ENCODE measurements at regions not wholly inside any gene's neighbourhood (a gene's known extent, or its start where the extent isn't known, plus 50 kb on each side); places are given as distances from the start of the nearest gene placed in this dataset.

DNA sequence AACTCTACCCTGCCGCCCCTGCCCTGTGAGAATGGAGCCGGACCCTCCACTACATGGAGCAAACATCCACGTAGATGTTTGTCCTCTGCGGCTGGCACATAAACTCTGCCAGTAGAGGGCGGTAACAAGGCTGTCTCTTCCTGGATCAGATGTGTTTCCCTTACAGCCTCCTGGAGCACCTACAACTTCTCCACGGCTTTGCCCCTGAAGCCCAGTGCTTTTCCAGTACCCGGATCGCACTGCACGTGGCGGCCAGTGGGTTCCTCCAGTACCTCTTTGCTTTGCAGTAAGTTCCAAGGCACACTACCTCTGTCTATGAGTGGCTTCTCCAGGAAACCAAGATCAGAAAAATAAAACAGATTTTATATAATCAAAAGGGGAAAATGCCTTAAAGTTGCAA, 651.3 kb downstream of the DCDC2C start:
- Histone ChIP-seq H3K4me1 (ENCODE audit: insufficient read depth, low read length) (no peaks in the 10 kb centered on the region), H3K27me3 (ENCODE audit: insufficient read depth, low read length) (no peaks in the 10 kb centered on the region), H3K4me2 (ENCODE audit: insufficient read depth, low read length) (no peak overlapping the region), H4K20me1 (ENCODE audit: insufficient read depth, low read length) (no peaks in the 10 kb centered on the region), H3K79me2 (ENCODE audit: insufficient read depth, low read length) (no peaks in the 10 kb centered on the region), H3K4me3 (ENCODE audit: insufficient read depth, low read length) (no peak overlapping the region), H2AFZ (ENCODE audit: low read length) (no peak overlapping the region), H3K9me3 (ENCODE audit: low read depth, low read length) (no peaks in the 10 kb centered on the region), H3K36me3 (ENCODE audit: insufficient read depth, low read length) (no peaks in the 10 kb centered on the region), H3K27ac (ENCODE audit: low read depth, low read length) (no peak overlapping the region)
- DNase-seq (ENCODE audit: insufficient read length, low spot score, missing footprints) = no peak
- TF ChIP-seq, protein P1, sequence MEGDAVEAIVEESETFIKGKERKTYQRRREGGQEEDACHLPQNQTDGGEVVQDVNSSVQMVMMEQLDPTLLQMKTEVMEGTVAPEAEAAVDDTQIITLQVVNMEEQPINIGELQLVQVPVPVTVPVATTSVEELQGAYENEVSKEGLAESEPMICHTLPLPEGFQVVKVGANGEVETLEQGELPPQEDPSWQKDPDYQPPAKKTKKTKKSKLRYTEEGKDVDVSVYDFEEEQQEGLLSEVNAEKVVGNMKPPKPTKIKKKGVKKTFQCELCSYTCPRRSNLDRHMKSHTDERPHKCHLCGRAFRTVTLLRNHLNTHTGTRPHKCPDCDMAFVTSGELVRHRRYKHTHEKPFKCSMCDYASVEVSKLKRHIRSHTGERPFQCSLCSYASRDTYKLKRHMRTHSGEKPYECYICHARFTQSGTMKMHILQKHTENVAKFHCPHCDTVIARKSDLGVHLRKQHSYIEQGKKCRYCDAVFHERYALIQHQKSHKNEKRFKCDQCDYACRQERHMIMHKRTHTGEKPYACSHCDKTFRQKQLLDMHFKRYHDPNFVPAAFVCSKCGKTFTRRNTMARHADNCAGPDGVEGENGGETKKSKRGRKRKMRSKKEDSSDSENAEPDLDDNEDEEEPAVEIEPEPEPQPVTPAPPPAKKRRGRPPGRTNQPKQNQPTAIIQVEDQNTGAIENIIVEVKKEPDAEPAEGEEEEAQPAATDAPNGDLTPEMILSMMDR (IDR thresholded peaks at IDR 0.05; ENCODE audit: extremely low read depth, low read depth, low read length) = no peak

DNA sequence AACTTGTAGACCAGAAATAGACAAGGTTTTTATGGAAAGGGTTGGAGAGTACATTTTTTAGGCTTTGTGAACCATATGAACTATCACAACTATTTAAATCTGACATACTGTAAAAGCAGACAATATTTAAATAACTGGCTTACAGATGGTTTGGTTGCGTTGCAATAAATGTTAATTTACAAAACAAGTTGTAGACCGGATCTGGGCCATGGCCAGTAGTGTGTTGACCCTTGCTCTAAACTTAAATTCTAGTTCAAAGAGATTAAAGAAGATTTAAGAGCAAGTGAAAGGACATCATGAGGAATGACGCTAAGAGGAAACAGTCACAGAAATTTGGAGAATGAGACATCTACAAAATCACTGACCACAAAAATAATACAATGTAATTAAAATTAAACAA, 652.7 kb downstream of the DCDC2C start:
- Histone ChIP-seq H3K4me3 (ENCODE audit: insufficient read depth, low read length) (no peak overlapping the region), H3K27ac (ENCODE audit: low read depth, low read length) (no peak overlapping the region), H2AFZ (ENCODE audit: low read length) (no peak overlapping the region), H3K4me2 (ENCODE audit: insufficient read depth, low read length) (no peak overlapping the region), H3K27me3 (ENCODE audit: insufficient read depth, low read length) (no peaks in the 10 kb centered on the region), H3K4me1 (ENCODE audit: insufficient read depth, low read length) (no peaks in the 10 kb centered on the region), H4K20me1 (ENCODE audit: insufficient read depth, low read length) (no peaks in the 10 kb centered on the region), H3K36me3 (ENCODE audit: insufficient read depth, low read length) (no peaks in the 10 kb centered on the region), H3K9me3 (ENCODE audit: low read depth, low read length) (no peaks in the 10 kb centered on the region), H3K79me2 (ENCODE audit: insufficient read depth, low read length) (no peaks in the 10 kb centered on the region)
- no peak for DNase-seq (ENCODE audit: insufficient read length, low spot score, missing footprints)
- TF ChIP-seq, protein P1 (IDR thresholded peaks at IDR 0.05; ENCODE audit: extremely low read depth, low read depth, low read length) = no peak

DNA sequence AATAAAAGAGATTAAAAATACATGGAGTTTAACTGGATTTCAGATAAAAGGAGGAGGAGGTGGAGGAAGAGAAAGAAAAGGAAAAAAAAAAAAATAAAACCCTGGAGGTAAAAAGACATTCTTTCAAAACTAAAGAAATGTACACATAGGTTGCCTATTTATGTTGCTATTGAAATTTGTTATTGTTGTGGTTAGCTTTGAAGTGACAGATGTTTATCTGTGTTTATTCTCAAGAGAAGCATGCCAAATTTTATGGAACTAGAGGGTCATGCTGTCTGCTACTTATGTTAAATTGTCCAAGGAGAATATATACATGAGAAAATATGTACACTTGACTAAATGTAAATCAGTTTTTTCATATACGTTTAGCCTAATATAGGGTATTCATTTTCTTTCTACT, 653.2 kb downstream of the DCDC2C start:
- Histone ChIP-seq H3K4me2 (ENCODE audit: insufficient read depth, low read length) (no peak overlapping the region), H2AFZ (ENCODE audit: low read length) (no peak overlapping the region), H3K4me3 (ENCODE audit: insufficient read depth, low read length) (no peak overlapping the region), H3K4me1 (ENCODE audit: insufficient read depth, low read length) (no peaks in the 10 kb centered on the region), H3K27ac (ENCODE audit: low read depth, low read length) (no peak overlapping the region), H3K27me3 (ENCODE audit: insufficient read depth, low read length) (no peaks in the 10 kb centered on the region), H4K20me1 (ENCODE audit: insufficient read depth, low read length) (no peaks in the 10 kb centered on the region), H3K79me2 (ENCODE audit: insufficient read depth, low read length) (no peaks in the 10 kb centered on the region), H3K36me3 (ENCODE audit: insufficient read depth, low read length) (no peaks in the 10 kb centered on the region), H3K9me3 (ENCODE audit: low read depth, low read length) (no peaks in the 10 kb centered on the region)
- TF ChIP-seq, protein P1 (IDR thresholded peaks at IDR 0.05; ENCODE audit: extremely low read depth, low read depth, low read length) = no peak
- DNase-seq (ENCODE audit: insufficient read length, low spot score, missing footprints) = no peak

DNA sequence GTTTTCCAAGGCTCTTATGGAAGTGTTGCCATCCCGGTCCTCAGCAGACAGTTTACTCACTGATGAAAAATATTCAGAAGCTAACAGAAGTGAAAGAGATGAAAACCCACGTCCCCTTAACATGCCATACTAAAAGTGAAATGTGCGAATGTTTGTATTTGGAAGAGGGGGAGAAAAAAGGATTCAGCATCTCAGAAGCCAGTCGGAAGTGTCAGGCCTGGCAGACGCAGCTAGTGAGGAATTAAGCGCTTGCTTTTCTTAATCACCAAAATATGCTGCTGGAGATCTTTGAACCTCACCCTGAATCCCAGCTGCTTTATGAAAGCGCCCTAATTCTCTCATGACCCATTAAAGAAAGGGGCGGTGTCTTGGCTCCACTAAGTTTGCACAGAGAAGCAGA, 653.7 kb downstream of the DCDC2C start:
- Histone ChIP-seq H3K79me2 (ENCODE audit: insufficient read depth, low read length) (no peaks in the 10 kb centered on the region), H3K4me1 (ENCODE audit: insufficient read depth, low read length) (no peaks in the 10 kb centered on the region), H3K4me3 (ENCODE audit: insufficient read depth, low read length) (no peak overlapping the region), H3K36me3 (ENCODE audit: insufficient read depth, low read length) (no peaks in the 10 kb centered on the region), H3K27ac (ENCODE audit: low read depth, low read length) (no peak overlapping the region), H4K20me1 (ENCODE audit: insufficient read depth, low read length) (no peaks in the 10 kb centered on the region), H3K27me3 (ENCODE audit: insufficient read depth, low read length) (no peaks in the 10 kb centered on the region), H3K4me2 (ENCODE audit: insufficient read depth, low read length) (no peak overlapping the region), H3K9me3 (ENCODE audit: low read depth, low read length) (no peaks in the 10 kb centered on the region), H2AFZ (ENCODE audit: low read length) (no peak overlapping the region)
- TF ChIP-seq, protein P1 (IDR thresholded peaks at IDR 0.05; ENCODE audit: extremely low read depth, low read depth, low read length) = no peak
- DNase-seq (ENCODE audit: insufficient read length, low spot score, missing footprints) = no peak
